GM19025 (cell line): ENCODE measurements at regions not wholly inside any gene's neighbourhood (a gene's known extent, or its start where the extent isn't known, plus 50 kb on each side); places are given as distances from the start of the nearest gene placed in this dataset.

Experiments used
- ATAC-seq: cut with Tn5 transposase; IDR thresholded peaks from one replicate; pipeline ENCODE4 v1.9.1; 2021; ENCODE audit warnings: mild to moderate bottlenecking, low read depth, moderate library complexity; ENCODE audit not compliant: unreplicated experiment

GRCh38 chr2:173755798-173756197 is 209.4 kb downstream of the SP3 start:
- ATAC-seq, result no peak

GRCh38 chr2:173759959-173760358 is 205.2 kb downstream of the SP3 start:
- ATAC-seq, result no peak

GRCh38 chr2:173760553-173760952 is 204.6 kb downstream of the SP3 start:
- no peak for ATAC-seq

- no peak for ATAC-seq
These were observed 203.5 kb downstream of the SP3 start for GRCh38 chr2:173761603-173762119.

GRCh38 chr2:173762221-173762620 is 203.0 kb downstream of the SP3 start:
- no peak for ATAC-seq

- no peak for ATAC-seq
These were observed 202.3 kb downstream of the SP3 start for GRCh38 chr2:173762864-173763263.

- ATAC-seq, result no peak
These were observed 201.5 kb downstream of the SP3 start for GRCh38 chr2:173763641-173764040.

GRCh38 chr2:173764094-173764493 is 201.1 kb downstream of the SP3 start:
- no peak for ATAC-seq

- no peak for ATAC-seq
These were observed 198.5 kb downstream of the SP3 start for GRCh38 chr2:173766537-173767289.

GRCh38 chr2:173770947-173771678 is 194.1 kb downstream of the SP3 start:
- ATAC-seq, result no peak

GRCh38 chr2:173772205-173772604 is 193.0 kb downstream of the SP3 start:
- no peak for ATAC-seq

GRCh38 chr2:173773076-173773475 is 192.1 kb downstream of the SP3 start:
- no peak for ATAC-seq

- no peak for ATAC-seq
These were observed 189.7 kb downstream of the SP3 start for GRCh38 chr2:173775440-173775839.

GRCh38 chr2:173782681-173783080 is 182.5 kb downstream of the SP3 start:
- ATAC-seq, result no peak

- no peak for ATAC-seq
These were observed 181.8 kb downstream of the SP3 start for GRCh38 chr2:173783382-173783781.

GRCh38 chr2:173785813-173786212 is 179.4 kb downstream of the SP3 start:
- no peak for ATAC-seq

GRCh38 chr2:173791502-173791901 is 173.7 kb downstream of the SP3 start:
- ATAC-seq, result no peak

GRCh38 chr2:173792166-173792565 is 173.0 kb downstream of the SP3 start:
- no peak for ATAC-seq

GRCh38 chr2:173792741-173793140 is 172.4 kb downstream of the SP3 start:
- no peak for ATAC-seq

GRCh38 chr2:173793709-173794565 is 171.2 kb downstream of the SP3 start:
- no peak for ATAC-seq
